OCI-LY7 (cell line): ENCODE measurements at regions not wholly inside any gene's neighbourhood (a gene's known extent, or its start where the extent isn't known, plus 50 kb on each side); places are given as distances from the start of the nearest gene placed in this dataset.

Experiments
- EZH2phosphoT487 ChIP-seq: fragments of 200-600 bp; sonication (generic); IDR thresholded peaks from 2 replicates; pipeline ENCODE4 v1.6.1; 2018; ENCODE audit warnings: low read depth, borderline replicate concordance, mild to moderate bottlenecking, mixed run types, antibody characterized with exemption, low read length, moderate library complexity, mixed read lengths
- TF ChIP-seq, protein P1 (sequence below): fragments of 200-600 bp; sonication (generic); conservative IDR thresholded peaks from 2 replicates; pipeline ENCODE4 v1.5.1; 2014; ENCODE audit warnings: mild to moderate bottlenecking, antibody characterized with exemption, low read length, moderate library complexity, mixed read lengths

DNA sequence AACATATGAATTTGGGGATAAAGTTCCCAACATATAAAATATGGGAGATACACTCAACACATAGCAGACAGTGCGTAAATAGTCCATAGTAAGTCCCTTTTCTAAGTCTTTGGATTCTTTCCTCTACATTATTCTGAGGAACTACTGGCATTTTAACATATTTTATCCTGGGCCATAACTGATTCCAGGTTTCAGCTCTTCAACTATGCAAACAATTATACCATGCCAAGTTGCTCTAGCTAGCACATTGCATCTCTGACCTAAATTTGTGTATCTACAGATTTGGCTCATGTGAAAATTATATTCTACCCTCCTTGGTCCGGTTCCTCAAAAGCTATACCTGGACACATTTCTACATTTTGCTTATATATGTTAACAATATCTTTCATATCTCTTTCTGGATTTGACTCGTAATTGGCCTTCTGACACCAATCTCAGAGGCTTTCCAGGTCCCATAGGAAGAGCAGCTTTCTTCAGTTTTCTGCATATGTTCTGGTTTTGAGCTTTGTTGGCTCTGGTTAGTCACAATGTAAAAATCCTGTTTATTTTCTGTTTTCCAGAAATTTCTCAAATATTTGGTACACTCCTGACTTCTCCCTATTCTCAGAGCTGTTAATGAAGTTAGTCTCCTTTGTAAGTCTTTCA lies 305.4 kb downstream of the BMP4 start:
- TF ChIP-seq, protein P1, sequence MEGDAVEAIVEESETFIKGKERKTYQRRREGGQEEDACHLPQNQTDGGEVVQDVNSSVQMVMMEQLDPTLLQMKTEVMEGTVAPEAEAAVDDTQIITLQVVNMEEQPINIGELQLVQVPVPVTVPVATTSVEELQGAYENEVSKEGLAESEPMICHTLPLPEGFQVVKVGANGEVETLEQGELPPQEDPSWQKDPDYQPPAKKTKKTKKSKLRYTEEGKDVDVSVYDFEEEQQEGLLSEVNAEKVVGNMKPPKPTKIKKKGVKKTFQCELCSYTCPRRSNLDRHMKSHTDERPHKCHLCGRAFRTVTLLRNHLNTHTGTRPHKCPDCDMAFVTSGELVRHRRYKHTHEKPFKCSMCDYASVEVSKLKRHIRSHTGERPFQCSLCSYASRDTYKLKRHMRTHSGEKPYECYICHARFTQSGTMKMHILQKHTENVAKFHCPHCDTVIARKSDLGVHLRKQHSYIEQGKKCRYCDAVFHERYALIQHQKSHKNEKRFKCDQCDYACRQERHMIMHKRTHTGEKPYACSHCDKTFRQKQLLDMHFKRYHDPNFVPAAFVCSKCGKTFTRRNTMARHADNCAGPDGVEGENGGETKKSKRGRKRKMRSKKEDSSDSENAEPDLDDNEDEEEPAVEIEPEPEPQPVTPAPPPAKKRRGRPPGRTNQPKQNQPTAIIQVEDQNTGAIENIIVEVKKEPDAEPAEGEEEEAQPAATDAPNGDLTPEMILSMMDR: no peak
- no peak for TF ChIP-seq EZH2phosphoT487
